ENCODE measurements at regions not wholly inside any gene's neighbourhood (a gene's known extent, or its start where the extent isn't known, plus 50 kb on each side); places are given as distances from the start of the nearest gene placed in this dataset.
"Not testable (repeated sequence)": the region's sequence is repeated elsewhere in the genome, so short reads cannot be mapped to it uniquely, and the experiment has no call there.

DNA sequence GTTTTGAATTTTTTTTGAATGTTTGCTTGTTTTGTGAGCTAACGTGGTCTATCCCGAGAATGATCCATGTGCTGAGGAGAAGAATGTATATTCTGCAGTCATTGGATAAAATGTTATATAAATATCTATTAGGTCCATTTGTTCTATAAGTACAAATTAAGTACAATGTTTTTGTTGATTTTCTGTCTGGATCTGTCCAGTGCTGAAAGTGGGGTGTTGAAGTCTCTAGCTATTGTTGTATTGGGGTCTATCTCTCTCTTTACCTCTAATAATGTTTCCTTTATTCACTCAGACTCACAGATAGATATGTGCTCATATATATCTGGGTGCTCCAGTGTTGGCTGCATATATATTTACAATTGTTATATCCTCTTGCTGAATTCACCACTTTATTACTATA lies 144.8 kb upstream of the SETMAR start:
- DNase-seq, result no peak

DNA sequence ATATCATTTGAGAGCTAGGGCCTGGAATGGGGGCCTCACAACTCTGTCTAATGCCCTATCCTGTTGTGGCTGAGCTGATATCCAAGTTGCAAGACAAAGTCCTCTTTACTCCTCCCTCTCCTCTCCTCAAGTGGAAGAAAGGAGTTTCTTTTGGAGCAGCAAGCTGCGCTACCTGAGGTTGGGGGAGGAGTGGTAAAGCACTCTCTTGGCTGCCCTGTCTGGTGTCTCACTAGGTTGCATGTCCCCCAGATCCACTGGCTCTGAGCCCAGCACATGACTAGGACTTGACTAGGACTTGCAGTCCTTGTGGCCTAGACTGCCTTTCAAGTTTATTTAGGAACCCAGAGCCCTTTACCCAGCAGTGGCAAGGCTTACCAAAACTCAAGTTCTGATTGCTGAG lies 141.1 kb upstream of the SETMAR start:
- DNase-seq, result no peak

DNA sequence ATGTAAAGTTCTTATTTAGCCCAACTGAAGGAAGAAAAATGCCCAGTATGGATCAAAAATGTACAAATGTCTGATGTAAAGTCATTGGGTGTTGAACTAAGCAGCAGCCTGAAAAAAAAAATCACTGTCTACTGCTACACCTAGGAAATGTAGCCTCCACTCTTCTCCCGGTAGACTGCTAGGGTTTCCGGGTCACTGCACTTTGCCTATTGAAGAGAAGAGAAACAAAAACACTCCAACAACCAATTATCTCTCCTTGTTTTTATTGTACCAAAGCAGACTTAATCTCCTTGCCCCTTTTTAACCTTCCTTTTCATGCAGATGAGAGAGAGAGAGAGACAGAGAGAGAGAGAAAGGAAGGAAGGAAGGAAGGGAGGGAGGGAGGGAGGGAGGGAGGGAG lies 140.2 kb upstream of the SETMAR start:
- no peak for DNase-seq

DNA sequence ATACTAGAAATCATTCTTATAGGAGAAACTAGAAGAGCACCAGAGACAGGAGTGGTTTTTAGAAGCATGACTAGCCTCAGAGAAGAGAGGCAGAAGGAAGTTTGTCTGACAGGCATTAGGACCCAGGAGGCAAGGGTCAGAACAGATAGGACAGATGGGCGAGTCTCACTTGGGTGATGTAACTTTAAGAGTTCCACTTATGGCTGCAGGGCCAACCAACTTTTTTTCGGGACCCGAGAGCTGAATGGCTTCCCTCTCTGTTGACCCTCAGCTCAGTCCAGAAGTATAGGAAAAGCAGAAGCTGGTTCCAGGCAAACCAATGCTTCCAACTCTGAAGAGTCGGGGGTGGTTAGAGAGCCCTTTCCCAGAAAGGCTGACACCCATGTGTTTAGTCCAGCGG lies 136.6 kb upstream of the SETMAR start:
- no peak for DNase-seq

DNA sequence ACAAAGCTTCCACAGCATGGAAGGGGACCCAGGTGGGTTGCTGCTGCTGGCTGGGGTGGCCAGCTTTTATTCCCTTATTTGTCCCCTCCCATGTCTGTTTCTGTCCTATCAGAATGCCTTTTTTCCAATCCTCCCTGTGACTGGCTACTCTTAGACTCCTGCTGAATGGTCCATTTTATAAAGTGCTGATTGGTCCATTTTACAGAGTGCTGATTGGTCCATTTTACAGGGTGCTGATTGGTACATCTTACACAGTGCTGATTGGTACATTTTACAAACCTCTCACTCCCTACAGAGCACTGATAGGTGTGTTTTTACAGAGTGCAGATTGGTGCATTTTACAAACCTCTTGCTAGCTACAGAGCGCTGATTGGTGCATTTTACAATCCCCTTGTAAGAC lies 135.9 kb upstream of the SETMAR start:
- not testable (repeated sequence) for DNase-seq

DNA sequence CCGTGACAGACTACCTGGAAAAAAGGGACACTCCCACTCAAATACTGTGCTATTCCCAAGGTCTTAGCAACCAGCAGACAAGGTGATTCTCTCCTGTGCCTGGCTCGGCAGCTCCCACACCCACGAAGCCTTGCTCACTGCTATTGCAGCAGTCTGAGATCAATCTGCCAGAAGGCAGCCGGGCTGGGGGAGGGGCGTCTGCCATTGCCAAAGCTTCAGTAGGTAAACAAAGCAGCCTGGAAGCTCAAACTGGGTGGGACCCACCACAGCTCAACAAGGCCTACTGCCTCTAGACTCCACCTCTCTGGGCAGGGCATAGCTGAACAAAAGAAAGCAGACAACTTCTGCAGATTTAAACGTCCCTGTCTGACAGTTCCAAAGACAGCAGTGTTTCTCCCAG lies 128.4 kb upstream of the SETMAR start:
- DNase-seq, result no peak

DNA sequence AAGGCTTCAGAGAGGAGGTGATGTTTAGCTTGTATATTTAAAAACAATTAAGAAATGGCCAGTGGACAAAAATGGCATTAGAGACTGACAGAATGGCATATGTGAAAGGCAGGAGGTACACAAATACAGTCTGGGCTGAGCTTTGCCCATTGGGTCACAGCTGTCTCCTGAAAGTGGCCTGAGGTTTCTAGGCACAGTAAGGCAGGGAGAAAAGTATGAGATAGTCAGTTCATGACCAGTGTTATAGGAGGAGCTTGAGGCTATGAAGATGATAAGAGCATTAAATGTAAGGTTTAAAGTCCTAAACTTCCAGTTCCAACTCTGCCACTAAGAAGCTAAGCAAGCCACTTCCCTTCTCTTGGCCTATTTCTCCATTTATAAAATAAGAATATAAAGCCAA lies 111.2 kb upstream of the SETMAR start:
- DNase-seq, result no peak

DNA sequence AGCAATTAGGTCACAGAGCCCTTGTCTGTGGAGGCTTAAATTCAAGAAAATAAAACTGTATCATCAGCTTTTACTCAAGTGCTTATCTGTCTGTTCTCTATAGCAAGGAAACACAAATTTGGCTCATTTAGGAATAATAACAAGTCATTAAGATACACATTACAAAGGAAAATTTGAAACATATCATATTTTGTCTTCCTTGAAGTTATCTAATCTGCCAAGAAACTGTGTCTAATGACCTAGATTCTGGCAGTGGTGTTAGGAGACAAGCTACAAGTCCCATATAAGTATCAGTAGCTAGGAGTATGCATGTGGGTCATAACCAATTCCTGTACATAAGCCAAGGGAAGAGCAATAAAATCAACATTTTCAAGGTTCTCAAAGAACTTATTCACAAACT lies 108.2 kb upstream of the SETMAR start:
- DNase-seq, result no peak

DNA sequence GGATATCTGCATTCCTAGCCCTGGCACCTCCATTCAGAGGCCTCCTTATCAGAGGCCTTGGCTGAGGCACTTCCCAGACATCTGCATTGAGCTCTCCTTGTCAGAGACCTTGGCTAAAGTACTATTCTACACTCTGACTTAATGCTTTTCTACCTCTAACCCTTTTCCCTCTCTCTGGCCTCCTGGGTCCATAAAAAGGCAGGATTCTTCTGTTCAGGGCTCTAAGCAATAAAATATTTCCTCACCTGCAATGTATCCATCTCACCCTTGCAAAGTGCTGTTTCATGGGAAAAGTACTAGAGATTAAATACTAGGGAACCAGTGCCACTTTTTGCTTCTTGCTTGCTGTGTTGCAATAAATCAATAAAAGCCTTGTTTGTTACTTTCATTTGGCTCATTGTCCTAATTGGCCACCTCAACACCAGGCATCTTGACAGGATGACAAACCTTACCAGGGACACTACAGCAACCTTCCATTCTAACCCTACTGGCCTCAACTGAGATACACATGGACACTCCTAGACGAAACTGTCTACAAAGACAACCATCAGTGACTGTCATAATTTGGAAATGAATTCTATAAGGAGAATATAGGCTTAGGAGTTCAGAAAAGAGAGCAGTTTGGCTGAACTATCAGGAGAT lies 106.5 kb upstream of the SETMAR start:
- no peak for DNase-seq

DNA sequence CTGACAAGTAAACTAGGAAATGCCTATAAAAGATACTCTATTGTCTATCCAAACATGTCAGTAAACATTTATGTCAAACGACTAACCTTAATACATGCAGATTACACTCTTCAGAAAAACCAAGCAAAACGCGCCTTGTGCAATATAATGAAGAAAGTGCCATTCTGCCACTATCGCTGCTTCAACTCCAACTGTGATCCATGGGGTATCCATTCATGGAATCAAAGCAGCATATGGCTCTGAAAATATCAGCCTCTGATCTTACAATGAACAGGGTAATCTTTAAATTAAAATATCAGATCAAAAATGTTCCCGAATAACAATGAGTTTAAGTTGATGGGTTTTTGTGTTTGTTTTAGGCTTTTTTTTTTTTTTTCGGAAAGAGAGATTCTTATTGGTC lies 105.5 kb upstream of the SETMAR start:
- DNase-seq, result no peak

DNA sequence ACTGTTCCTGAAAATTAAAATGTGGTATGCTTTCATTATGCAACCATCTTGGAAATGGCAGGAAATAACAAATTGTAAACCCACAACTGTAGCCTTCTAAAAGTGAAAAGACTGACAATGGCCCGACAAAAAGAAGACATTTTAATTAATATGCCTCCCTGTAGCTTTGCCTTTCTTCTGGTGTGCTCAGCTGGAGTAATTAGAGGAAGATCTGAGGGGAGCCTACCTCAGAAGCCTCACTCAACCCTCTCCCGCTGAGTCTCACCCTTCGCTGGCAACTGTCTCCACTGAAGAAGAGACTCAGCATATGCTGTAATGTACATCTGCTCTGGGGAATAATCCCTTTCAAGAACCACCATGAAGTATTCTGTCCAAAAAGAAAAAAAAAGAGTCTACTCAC lies 104.7 kb upstream of the SETMAR start:
- no peak for DNase-seq

DNA sequence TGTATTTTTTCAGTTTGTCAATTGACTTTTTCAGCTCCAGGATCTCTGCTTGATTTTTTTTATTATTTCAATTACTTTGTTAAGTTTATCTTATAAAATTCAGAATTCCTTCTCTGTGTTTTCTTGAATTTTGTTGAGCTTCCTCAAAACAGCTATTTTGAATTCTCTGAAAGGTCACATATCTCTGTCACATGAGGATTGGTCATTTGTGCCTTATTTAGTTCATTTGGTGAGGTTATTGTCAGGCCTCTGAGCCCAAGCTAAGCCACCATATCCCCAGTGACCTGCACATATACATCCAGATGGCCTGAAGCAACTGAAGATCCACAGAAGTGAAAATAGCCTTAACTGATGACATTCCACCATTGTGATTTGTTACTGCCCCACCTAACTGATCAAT lies 98.4 kb upstream of the SETMAR start:
- not testable (repeated sequence) for DNase-seq

DNA sequence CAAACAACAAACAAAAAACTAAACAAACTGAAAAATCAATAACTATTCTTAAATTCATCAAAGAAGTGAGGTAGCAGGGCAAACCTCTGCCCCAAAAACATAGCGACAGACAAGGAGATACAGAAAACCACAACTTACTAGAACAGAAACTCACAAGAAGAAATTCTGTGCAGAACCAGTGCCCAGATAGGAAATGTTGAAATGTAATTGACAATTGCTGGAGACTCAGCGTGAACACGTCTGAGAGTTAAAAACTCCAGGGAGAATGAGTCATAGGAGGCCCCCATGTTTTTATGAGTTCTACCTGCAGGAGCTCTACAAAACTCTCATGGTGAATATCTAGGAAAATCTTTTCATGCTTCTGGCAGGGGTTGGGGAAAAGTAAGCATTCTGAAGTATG lies 95.5 kb upstream of the SETMAR start:
- no peak for DNase-seq

DNA sequence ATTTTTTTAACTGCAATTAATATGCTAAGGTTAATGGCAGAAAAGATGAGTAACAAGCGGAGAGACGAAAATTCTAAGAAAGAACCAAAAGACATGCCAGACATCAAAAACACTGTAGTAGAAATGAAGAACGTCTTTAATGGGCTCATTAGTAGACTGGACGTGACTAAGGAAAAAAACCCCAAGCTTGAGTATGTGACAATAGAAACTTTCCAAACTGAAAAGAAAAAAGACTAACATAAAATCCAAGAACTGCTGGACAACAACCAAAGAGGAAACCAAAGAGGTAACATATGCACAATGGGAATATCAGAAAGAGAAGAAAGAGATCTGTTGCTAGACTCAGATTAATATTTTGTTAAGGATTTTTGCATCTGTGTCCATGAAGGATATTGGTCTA lies 94.6 kb upstream of the SETMAR start:
- no peak for DNase-seq

DNA sequence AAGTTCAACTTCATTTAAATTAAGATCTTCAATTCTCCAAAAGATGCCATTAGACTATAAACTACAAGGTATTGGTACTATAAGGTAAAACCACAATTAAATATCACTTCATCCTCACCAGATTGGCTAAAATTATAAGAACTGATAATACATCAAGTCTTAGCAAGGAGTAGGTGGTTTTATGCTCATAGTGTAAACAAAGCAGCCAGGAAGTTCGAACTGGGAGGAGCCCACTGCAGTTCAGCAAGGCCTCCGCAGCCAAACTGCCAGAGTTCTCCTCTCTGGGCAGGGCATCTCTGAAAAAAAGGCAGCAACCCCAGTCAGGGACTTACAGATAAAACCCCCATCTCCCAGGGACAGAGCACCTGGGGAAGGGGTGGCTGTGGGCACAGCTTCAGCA lies 91.6 kb upstream of the SETMAR start:
- no peak for DNase-seq

DNA sequence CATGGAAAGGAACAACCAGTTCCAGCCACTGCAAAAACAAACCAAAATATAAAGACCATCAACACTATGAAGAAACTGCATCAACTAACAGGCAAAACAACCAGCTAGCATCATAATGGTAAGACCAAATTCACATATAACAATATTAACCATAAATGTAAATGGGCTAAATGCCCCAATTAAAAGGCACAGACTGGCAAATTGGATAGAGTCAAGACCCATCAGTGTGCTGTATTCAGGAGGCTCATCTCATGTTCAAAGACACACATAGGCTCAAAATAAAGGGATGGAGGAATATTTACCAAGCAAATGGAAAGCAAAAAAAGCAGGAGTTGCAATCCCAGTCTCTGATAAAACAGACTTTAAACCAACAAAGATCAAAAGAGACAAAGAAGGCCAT lies 89.7 kb upstream of the SETMAR start:
- DNase-seq, result not testable (repeated sequence)

DNA sequence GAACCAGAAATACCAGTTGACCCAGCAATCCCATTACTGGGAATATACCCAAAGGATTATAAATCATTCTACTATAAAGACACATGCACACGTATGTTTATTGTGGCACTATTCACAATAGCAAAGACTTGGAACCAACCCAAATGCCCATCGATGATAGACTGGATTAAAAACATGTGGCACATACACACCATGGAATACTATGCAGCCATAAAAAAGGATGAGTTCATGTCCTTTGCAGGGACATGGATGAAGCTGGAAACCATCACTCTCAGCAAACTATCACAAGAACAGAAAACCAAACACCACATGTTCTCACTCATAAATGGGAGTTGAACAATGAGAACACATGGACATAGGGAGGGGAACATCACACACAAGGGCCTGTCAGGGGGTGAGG lies 86.2 kb upstream of the SETMAR start:
- not testable (repeated sequence) for DNase-seq

DNA sequence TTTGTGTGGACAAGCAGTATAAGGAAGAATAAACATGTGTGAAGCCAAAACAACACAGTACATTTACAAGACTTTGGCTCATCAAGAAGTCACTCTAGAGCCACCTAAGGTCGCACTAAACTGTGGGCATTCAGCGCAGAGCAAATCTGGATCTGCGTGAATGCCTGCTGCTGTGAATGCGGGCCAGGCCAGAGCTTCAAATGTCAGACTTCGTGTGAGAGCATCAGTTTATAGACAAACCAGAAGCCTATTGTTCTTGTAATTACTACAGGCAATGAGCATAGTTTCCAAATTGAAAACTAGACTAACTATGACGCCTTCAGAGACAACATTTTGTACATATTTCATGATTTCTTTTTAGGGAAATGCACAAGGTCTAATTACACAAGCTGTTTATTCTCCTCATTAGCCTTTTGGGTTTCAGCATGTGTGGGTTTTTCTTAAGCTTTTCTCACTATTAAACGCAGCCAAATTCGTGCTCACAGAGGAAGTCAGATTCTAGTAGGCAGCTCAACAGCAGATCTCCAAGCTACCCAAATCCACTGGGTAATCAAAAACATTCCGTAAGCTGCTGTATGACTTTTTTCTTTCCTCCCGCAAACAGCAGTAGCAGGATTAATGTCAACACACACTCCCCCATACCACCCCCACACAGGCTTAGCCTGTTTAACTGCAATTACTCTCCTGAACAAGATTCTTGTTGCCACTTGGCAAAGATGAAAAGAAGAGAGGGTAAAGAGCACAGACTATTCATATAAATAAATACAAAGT lies 84.5 kb upstream of the SETMAR start:
- DNase-seq, result no peak

DNA sequence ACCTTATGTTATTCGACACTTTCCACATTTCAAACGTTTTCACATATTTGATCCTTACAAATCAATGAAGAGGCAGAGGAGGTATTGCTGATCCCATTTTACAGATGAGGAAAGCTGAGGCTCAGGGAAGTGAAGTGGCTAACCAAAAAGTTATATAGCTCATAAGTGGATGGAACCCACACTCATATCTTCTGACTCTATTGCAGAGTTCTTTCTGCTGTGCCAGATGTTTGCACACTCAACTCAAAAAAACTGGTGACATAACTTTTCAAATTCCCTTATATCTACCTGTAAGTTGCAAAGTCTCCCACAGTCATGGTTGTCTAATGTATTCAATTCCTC lies 84.0 kb upstream of the SETMAR start:
- no peak for DNase-seq

DNA sequence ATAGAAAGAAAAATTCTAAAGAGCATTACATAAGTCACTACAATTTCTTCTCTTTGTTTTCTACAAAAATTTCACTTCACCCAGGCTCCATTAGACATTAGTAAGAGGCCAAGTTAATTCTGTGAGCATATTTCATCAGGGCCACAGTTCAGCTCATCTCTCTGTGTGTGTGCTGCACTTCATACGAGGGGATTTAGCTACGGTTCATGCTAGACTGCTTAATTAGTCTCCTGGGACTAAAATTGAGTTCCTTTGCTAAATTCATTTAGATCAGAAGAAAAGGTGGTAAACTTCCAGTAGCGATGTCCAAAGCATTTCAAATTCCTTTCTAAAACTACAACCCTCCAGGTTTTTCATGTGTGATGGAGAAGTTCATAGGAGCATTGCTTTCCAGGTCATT lies 83.1 kb upstream of the SETMAR start:
- no peak for DNase-seq

DNA sequence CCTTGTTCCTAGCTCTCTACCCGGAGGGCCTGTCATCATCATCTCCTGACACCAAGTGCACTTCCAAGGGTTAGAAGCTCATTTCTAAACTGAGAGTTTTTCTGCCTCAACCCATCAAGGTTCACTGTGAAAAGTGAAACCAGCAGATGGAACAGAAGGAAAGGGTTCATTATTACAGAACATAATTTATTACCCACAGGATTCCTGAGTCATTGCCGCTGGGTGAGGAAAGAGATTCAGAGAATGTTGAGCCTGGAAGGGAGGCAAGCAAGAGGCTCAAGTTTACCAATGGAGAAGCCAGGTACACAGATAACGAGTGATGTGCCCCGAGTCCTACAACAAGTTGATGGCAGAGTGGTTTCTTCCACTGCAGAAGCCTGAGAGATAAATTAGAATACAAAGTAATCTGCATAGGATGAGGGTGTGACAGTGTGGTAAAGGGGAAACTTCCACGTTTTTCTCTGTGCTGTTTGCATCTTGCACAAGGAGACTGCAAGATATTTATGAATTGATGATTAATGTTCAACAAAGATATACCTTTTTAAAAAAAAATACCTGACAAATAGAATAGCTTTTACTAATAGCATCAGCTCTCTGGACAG lies 80.5 kb upstream of the SETMAR start:
- DNase-seq, result no peak

DNA sequence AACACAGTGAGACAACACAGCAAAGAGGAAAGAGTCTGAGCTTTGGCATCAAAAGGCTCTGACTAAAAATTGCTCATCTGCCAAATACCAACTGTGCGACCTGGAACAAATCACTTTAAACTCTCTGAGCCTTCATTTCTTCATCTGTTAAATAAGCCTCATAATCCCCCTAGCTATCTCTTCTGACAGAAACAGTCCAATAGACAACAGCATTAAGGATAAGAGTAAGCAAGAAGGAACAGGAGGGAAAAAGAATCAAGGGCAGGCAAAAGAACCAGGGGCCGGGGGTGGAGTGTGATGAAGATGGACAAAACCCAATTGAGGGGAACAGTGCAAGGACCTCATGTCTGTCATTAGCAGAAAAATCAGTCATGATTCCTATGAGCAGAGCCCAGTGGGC lies 79.4 kb upstream of the SETMAR start:
- no peak for DNase-seq

DNA sequence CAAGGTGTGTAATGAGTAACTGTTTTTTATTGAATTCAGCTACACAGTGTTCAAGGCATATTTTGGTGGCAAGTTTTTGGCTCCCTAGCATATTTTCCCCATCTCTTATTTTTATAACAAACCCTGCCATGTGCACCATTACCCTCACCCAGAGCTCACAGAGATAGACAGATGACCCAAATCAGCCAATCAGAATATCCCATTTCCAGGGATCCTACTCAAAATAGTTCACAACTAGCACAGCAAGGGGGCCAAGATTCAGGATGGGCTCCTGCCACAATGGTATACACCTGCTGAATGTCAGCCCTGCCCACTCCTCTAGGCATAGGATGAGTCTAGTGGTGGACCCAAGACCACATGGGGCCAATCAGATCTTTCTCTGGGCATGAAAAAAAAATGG lies 78.8 kb upstream of the SETMAR start:
- DNase-seq, result no peak

DNA sequence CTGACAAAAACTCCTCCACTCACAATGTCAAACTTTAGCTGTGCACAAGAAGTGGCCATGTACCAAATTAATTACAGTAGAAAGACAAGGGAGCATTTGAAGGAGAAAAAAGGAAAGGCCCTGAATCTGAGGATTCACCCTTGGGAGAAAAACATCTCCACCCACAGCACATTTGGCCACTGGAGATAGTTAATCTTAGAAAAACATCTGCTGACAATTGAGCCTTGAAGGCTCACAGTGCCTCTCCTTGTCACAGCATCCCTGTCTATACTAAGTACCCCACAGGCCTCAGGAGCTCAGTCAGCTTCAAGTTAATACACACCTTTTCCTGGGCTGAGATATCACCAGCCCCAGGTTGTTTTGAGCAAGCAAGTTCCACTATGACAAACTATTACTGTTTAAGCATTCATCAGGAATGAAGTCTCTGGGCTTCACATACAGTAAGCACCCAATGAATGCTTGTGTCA lies 78.1 kb upstream of the SETMAR start:
- no peak for DNase-seq

DNA sequence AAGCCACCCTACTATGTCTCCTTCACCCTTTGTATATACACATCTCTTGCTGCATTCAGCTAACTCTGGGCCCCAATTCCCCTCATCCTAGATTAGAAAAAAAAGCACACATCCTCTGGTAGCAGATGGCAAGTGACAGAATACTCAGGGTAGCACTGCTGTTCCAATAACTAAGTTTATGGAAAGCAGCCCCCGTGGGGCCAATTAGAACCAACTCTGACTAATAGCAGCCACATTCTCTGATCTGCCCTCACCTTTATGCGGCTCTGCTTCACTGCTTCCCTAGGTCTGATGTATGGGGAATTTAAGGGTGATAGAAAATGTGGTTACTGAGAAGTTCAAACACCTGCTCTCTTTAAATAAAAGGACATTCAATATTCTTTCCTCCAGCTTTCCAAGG lies 74.9 kb upstream of the SETMAR start:
- DNase-seq, result no peak
